ENCODE measurements at regions not wholly inside any gene's neighbourhood (a gene's known extent, or its start where the extent isn't known, plus 50 kb on each side); places are given as distances from the start of the nearest gene placed in this dataset.

- no peak for DNase-seq (ENCODE audit: low read depth in 2 of 2)
Observed at GRCh38 chr14:39998114-39998513, 565.9 kb upstream of the FBXO33 start.

GRCh38 chr14:39991041-39991440 lies 558.8 kb upstream of the FBXO33 start:
- no peak for DNase-seq (ENCODE audit: low read depth in 2 of 2)

DNA sequence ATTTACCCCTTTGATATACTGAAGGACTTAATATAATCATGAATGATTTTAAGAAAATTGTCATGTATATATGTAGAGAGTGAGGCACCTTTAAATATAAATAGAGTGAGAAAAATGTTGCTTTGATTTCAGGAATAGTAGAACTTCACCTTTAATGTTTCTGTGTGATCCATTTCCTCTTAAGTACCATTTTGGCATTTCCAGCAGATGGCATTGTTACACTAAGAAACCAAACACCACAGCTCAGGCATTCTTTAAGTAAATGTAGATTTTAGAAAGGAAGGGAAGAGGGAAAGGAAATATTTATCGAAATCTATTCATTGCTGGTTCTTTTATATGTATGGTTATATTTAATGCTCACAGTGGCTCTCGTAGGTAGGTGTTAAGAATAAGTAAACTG lies 556.7 kb upstream of the FBXO33 start:
- DNase-seq (ENCODE audit: low read depth in 2 of 2), result no peak

DNA sequence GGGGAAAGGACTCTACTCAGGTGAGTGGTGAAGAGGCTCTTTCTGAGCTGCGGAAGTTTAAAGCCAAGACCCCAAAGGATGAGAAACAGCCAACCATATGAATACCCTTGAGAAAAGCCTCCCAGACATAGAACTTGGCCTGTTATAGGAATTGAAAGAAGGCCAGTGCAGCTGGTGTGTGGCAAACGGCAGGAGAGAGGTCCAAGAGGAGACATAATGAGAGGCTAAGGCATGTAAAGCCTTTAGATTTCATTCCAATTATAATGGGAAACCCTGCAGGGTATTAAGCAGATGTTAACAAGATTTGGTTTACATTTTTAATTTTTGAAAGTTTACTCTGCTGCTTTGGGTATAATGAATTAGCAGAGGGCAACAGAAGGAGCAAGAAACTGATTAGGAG lies 552.1 kb upstream of the FBXO33 start:
- DNase-seq (ENCODE audit: low read depth in 2 of 2), result no peak

DNA sequence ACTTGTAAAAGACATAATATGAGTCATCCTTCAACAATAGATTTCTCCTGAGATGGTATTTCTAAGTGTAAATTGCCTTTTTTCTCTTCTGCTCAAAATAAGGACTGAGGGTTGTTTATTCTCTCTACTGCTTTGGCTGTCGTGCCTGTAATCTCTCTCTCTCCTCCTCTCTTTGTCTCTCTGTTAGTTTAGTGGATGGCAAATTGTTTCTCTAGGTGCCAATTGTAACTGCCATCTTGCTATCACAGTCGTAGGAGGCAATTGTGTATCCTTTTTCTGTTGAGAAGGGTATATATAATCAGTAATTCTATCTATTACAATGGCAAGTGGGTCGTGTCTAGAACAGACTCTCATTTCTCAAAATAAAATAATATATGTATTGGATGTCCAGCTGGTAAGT lies 545.0 kb upstream of the FBXO33 start:
- DNase-seq (ENCODE audit: low read depth in 2 of 2), result no peak

DNA sequence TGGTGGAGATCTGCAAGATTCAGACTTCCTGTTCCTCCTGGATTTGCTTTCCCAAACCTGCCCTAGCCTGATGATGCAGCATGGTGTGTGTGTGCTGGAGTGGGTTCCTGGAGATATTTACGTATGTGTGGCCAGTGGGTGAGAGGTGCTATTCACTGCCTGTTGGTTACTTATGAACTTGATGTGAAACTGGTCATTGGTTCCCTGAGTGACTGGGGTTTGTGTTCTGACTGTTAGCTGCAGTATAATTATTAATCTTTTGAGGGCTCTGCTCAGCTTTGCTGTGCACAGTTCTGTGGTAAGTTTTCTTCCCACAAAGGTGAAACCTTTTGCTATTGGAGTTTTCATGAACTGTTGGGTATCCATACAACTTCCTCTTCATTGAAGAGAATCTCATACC lies 541.8 kb upstream of the FBXO33 start:
- no peak for DNase-seq (ENCODE audit: low read depth in 2 of 2)

DNA sequence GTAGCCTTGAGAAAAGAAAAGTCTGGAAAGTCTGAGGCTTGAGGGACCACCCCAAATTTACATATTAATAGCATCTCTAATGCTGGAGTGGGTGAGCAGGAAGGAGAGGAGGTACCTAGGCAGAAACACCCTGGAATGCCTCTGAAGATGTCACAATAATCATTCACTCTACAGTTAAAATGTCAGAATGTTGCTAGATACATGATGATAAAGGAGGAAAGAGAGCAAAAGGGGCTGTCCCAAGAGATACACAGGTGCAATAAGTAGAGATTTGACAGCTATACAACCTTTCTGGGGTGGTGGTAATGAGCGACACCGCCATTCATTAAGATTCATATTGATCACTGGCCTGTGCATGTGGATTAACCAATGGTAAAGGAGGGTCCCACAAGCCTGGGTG lies 540.5 kb upstream of the FBXO33 start:
- no peak for DNase-seq (ENCODE audit: low read depth in 2 of 2)

DNA sequence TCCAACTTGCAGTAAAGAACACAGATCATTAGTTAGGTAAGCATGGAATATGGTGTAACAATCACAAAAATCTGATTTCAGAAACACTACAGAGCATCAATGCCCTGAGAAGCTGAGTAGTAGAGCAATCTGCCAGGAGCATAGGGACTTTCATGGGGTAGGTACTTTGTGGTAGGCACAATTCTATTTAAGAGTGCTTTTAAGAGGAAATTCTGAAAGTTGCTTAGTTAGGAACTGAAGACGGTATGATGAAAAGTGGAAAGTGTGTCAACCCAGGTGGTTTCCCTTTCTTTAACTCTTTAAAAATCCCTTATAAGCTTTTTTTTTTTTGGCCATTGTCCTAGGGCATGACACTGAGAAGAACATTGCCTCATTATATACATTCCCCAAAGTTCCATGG lies 535.7 kb upstream of the FBXO33 start:
- no peak for DNase-seq (ENCODE audit: low read depth in 2 of 2)

DNA sequence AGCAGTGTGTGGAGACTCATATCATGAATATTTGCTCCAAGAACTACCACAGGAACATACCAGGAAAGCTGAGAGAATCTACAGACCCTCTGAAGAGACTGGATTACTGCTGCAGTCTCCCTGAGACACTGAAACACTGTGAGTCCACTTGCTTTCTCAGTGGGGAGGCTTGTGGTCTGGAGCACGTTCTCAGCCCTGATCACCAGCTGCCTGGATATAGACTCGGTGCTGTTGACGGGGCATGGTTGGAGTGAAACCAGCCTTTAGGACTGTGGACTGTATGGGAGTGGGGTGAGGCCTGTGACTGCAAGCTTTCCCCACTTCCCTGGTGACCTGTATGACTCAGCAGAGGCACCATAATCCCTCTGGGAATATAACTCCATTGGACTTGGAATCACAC lies 525.8 kb upstream of the FBXO33 start:
- DNase-seq (ENCODE audit: low read depth in 2 of 2), result no peak

- no peak for DNase-seq (ENCODE audit: low read depth in 2 of 2)
Observed at GRCh38 chr14:39957290-39957689, 525.1 kb upstream of the FBXO33 start.

GRCh38 chr14:39956372-39956771 lies 524.1 kb upstream of the FBXO33 start:
- no peak for DNase-seq (ENCODE audit: low read depth in 2 of 2)

DNA sequence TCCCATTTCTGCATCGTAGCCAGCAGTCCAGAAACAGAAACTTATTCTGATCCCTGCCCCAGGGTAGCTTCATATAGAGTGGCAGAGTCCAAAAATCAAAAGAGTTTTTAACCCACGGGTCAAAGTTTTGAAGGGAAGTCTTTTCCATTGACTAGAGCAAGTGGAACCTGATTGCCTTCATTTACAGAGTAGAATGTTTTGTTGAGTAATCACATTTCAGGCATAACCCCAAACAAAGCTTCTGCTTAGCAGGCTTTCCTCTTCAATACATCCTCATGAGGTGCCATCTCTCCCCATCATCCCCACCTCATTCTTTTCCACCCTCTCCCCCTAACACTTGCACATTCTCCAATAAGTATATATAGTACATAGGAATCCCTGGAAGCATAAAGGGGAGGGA lies 516.0 kb upstream of the FBXO33 start:
- DNase-seq (ENCODE audit: low read depth in 2 of 2), result no peak

- no peak for DNase-seq (ENCODE audit: low read depth in 2 of 2)
Observed at GRCh38 chr14:39946807-39947206, 514.6 kb upstream of the FBXO33 start.

DNA sequence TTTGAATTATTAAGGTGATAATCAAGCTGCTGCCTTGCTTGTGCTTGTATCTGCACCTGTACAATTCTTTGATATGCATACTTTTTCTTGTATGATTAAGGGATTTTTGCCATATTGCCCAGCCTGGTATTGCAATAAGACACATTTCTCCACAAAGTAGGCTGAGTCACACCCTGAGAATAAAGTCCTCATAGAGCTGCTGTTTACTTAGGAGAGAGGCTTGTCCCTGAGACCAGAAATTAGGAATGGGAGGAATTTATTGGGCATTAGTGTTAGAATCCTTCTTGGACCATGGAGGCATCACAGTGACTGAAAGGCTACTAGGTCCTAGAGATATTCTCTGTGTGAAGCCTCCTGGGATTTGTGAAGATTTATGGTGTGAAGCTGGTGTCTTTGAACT lies 506.8 kb upstream of the FBXO33 start:
- no peak for DNase-seq (ENCODE audit: low read depth in 2 of 2)

- DNase-seq (ENCODE audit: low read depth in 2 of 2), result peak in 1 of 2 donors; percentile 0
Observed at GRCh38 chr14:39912192-39913100, 480.2 kb upstream of the FBXO33 start.

GRCh38 chr14:39897657-39898056 lies 465.4 kb upstream of the FBXO33 start:
- no peak for DNase-seq (ENCODE audit: low read depth in 2 of 2)

- no peak for DNase-seq (ENCODE audit: low read depth in 2 of 2)
Observed at GRCh38 chr14:39890026-39890425, 457.8 kb upstream of the FBXO33 start.

DNA sequence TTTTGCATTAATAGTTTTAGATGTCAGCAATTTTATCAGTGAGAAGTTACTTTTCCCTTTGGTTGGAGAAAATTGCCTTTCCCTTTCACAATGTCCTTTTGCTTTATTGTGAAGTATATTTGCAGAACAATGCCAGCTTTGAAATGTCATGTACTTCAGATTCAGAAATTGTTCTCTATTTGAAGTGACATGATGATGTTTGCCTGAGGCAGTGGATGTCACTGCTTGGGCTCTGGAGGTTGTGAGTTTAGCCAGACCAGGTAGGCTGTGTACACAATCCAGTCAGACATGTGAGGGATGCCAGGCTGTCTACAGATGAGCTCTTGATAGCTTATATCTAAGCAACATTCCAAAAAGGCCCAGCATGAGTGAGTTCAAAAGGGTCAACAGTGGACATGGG lies 451.9 kb upstream of the FBXO33 start:
- no peak for DNase-seq (ENCODE audit: low read depth in 2 of 2)

- no peak for DNase-seq (ENCODE audit: low read depth in 2 of 2)
Observed at GRCh38 chr14:39880965-39881364, 448.7 kb upstream of the FBXO33 start.

DNA sequence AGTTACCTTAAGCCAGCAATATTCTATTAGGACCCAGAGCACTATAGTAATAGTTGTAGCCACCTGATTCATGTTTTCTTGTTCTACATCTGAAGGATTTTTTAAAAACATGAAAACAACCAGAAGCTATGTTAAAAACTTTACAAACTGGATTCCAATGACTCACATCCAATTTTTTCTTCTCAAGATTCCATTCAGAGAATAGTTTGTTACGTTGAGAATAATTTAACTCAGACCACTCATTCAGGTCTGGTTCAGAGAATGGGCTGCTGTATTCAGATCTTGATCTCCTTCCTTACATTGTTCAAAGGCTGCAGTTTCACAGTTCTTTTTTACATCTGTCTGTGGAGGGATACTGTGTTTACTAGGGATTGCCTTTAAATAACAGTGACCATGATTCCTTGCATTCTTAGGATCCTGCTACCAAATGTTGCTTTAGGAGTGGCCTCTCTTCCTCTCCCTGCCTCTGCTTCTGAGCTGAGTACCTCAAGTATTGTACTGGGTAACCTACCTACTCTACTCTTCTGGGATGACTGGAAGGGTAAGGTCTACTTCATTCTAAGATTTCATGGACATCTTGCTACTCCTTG lies 448.0 kb upstream of the FBXO33 start:
- no peak for DNase-seq (ENCODE audit: low read depth in 2 of 2)

DNA sequence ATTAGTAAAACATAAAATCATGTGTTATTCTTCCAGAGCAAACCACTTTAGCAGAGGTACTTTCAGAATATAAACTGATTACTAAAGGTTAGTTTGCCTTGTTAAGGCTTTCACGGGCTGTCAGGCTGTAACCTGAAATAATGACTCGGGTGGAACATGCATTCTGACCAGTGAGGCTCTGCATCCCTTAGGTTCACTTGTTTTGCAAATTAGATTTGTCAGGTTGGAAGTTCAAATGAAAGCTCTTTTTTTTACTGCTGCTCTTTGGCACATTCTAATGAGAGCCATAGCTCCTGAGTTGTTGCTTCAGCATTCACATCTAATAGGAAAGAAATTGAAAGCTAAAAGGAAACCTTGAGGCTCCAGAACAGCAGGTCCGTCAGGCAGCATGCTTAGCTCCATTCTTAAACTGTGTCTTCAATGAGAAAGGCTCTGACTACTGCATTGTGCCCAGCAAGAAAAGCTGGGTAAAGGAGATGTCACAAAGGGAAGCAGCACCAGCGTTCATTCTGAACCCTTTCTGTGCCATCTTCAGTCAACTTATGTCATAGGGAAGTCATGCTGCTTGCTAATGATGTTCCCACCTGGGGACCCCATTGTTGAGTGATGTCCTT lies 445.5 kb upstream of the FBXO33 start:
- DNase-seq (ENCODE audit: low read depth in 2 of 2), result no peak

DNA sequence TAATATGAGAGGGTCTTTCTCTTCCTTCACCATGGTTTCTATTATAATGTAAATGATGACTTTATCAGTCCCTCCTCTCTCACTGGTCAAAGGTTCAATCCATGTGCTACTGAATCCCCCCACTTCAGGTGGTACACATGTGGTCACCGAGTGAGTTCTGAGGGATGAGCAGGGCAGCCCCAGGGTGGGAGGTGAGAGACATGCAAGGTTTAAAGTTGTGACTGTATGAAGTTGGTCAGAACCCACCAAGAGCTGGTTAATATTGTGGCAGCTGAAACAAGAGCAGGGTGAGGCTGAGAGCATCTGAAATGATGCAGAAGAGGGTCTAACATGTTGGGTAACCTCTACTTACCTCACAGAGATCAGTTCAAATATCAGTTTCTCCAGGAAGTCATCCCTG lies 444.7 kb upstream of the FBXO33 start:
- no peak for DNase-seq (ENCODE audit: low read depth in 2 of 2)

GRCh38 chr14:39875028-39875427 lies 442.8 kb upstream of the FBXO33 start:
- DNase-seq (ENCODE audit: low read depth in 2 of 2), result no peak
